Activated naive CD4-positive, alpha-beta T cell (primary cell): ENCODE measurements at regions not wholly inside any gene's neighbourhood (a gene's known extent, or its start where the extent isn't known, plus 50 kb on each side); places are given as distances from the start of the nearest gene placed in this dataset.

ENCODE experiments used
- DNase-seq, 4 experiments: peaks; one replicate each; lab custom pipeline; 2025; lab: John Stamatoyannopoulos, UW

- no peak for DNase-seq
Measured at GRCh38 chr20:58017231-58017969, 211.1 kb downstream of the ANKRD60 start.

GRCh38 chr20:58016779-58017178 is 211.7 kb downstream of the ANKRD60 start:
- no peak for DNase-seq

GRCh38 chr20:58014628-58015315 is 213.7 kb downstream of the ANKRD60 start:
- DNase-seq, result no peak

GRCh38 chr20:58012731-58013510 is 215.5 kb downstream of the ANKRD60 start:
- no peak for DNase-seq

GRCh38 chr20:58011947-58012610 is 216.4 kb downstream of the ANKRD60 start:
- no peak for DNase-seq

GRCh38 chr20:58011106-58011946 is 217.1 kb downstream of the ANKRD60 start:
- no peak for DNase-seq

- DNase-seq, result no peak
Measured at GRCh38 chr20:58010666-58011065, 217.8 kb downstream of the ANKRD60 start.

- DNase-seq, result no peak
Measured at GRCh38 chr20:58010186-58010585, 218.3 kb downstream of the ANKRD60 start.

GRCh38 chr20:58008866-58009265 is 219.6 kb downstream of the ANKRD60 start:
- DNase-seq, result no peak

GRCh38 chr20:58008413-58008812 is 220.0 kb downstream of the ANKRD60 start:
- DNase-seq, result no peak

GRCh38 chr20:58007947-58008346 is 220.5 kb downstream of the ANKRD60 start:
- no peak for DNase-seq

- DNase-seq, result no peak
Measured at GRCh38 chr20:58006346-58007316, 221.8 kb downstream of the ANKRD60 start.

- DNase-seq, result no peak
Measured at GRCh38 chr20:58005581-58006345, 222.7 kb downstream of the ANKRD60 start.

GRCh38 chr20:58004900-58005299 is 223.6 kb downstream of the ANKRD60 start:
- no peak for DNase-seq

GRCh38 chr20:58004146-58004545 is 224.3 kb downstream of the ANKRD60 start:
- DNase-seq, result no peak

GRCh38 chr20:58003525-58003924 is 224.9 kb downstream of the ANKRD60 start:
- DNase-seq, result no peak

GRCh38 chr20:58002901-58003300 is 225.6 kb downstream of the ANKRD60 start:
- no peak for DNase-seq

GRCh38 chr20:58001946-58002345 is 226.5 kb downstream of the ANKRD60 start:
- no peak for DNase-seq

GRCh38 chr20:58001381-58001780 is 227.1 kb downstream of the ANKRD60 start:
- DNase-seq, result no peak
